CD4-positive, CD25-positive, alpha-beta regulatory T cell (primary cell): ENCODE measurements at regions not wholly inside any gene's neighbourhood (a gene's known extent, or its start where the extent isn't known, plus 50 kb on each side); places are given as distances from the start of the nearest gene placed in this dataset.

ENCODE experiments used
- ATAC-seq, 2 donors: fragments of 150-1000 bp; cut with Tn5 transposase; one replicate each; pipeline ENCODE4 v1.10.0; 2021; ENCODE audit warnings: low read depth in 2 of 2, moderate number of reproducible peaks in 2 of 2, moderate library complexity in 1 of 2
- DNase-seq, 3 donors: peaks; one replicate each; pipeline versions ENCODE4 v3.0.0 to v3.0.0-alpha.2; 2012 to 2022; ENCODE audit warnings: mixed read lengths in 1 of 3
- H3K27ac ChIP-seq: one replicate; pipeline ENCODE4 v1.7.0; 2013; ENCODE audit warnings: mild to moderate bottlenecking, low read length; ENCODE audit not compliant: insufficient read depth, poor library complexity, severe bottlenecking
- H3K27me3 ChIP-seq: one replicate; pipeline ENCODE4 v1.7.0; 2013; ENCODE audit warnings: low read length; ENCODE audit not compliant: control insufficient read depth, insufficient read depth
- H3K36me3 ChIP-seq: one replicate; pipeline ENCODE4 v1.7.0; 2013; ENCODE audit warnings: mild to moderate bottlenecking, low read length, moderate library complexity; ENCODE audit not compliant: control insufficient read depth, insufficient read depth
- H3K4me1 ChIP-seq: 2 replicates; pipeline ENCODE4 v1.7.0; 2013; ENCODE audit warnings: mild to moderate bottlenecking, low read length; ENCODE audit not compliant: insufficient read depth, control insufficient read depth, poor library complexity, severe bottlenecking
- H3K4me3 ChIP-seq: one replicate; pipeline ENCODE4 v1.7.0; 2013; ENCODE audit warnings: low read depth, mild to moderate bottlenecking, low read length, moderate library complexity
- H3K9me3 ChIP-seq, 2 experiments: 1 replicate in 1 of 2; 2 replicates in 1 of 2; pipeline ENCODE4 v1.7.0; 2013; ENCODE audit warnings: low read length in 2 of 2, mild to moderate bottlenecking in 1 of 2, moderate library complexity in 1 of 2; ENCODE audit not compliant: control insufficient read depth in 2 of 2
- H3K27ac Mint-ChIP-seq, 3 donors: one replicate each; pipeline ENCODE4 v1.8.0; 2020 to 2022; ENCODE audit warnings: mild to moderate bottlenecking in 3 of 3, mixed read lengths in 3 of 3, moderate library complexity in 2 of 3
- H3K27me3 Mint-ChIP-seq: one replicate; pipeline ENCODE4 v1.8.0; 2022; ENCODE audit warnings: mild to moderate bottlenecking, mixed read lengths
- H3K36me3 Mint-ChIP-seq: one replicate; pipeline ENCODE4 v1.8.0; 2020; ENCODE audit warnings: mixed read lengths
- H3K4me1 Mint-ChIP-seq, 4 donors: one replicate each; pipeline ENCODE4 v1.8.0; 2020 to 2022; ENCODE audit warnings: mixed read lengths in 4 of 4, mild to moderate bottlenecking in 1 of 4
- H3K4me3 Mint-ChIP-seq, 4 donors: one replicate each; pipeline ENCODE4 v1.8.0; 2020 to 2022; ENCODE audit warnings: mild to moderate bottlenecking in 4 of 4, mixed read lengths in 4 of 4, moderate library complexity in 3 of 4
- H3K9me3 Mint-ChIP-seq, 7 donors: one replicate each; pipeline ENCODE4 v1.8.0; 2020 to 2022; ENCODE audit warnings: mixed read lengths in 7 of 7, mild to moderate bottlenecking in 3 of 7, moderate library complexity in 2 of 7

- Histone ChIP-seq H3K27ac (no peak overlapping the region), H3K4me3 (no peak overlapping the region), H3K27me3 (no peaks in the 10 kb centered on the region), H3K36me3 (no peaks in the 10 kb centered on the region), H3K4me1 (no peaks in the 10 kb centered on the region), H3K9me3 (no peaks in the 10 kb centered on the region)
- ATAC-seq (no peak), DNase-seq (no peak)
- no peaks in the 10 kb centered on the region for H3K27me3 Mint-ChIP-seq
- no peak overlapping the region for H3K4me3 Mint-ChIP-seq
- H3K27ac Mint-ChIP-seq: no peak overlapping the region
- peaks cover 0 to 10% (median 6%) of the 10 kb centered on the region in 7 donors for H3K9me3 Mint-ChIP-seq
- no peaks in the 10 kb centered on the region for H3K4me1 Mint-ChIP-seq
- H3K36me3 Mint-ChIP-seq: no peaks in the 10 kb centered on the region
Observed at GRCh38 chr7:126177782-126178181, 1075.0 kb downstream of the GRM8 start.

GRCh38 chr7:126166645-126167044 is 1086.1 kb downstream of the GRM8 start:
- Mint-ChIP-seq H3K36me3 (no peaks in the 10 kb centered on the region), H3K27ac (no peak overlapping the region), H3K4me3 (no peak overlapping the region), H3K9me3 (peaks cover 0 to 20% (median 7%) of the 10 kb centered on the region in 7 donors), H3K27me3 (no peaks in the 10 kb centered on the region), H3K4me1 (no peaks in the 10 kb centered on the region)
- ATAC-seq (no peak), DNase-seq (no peak)
- Histone ChIP-seq H3K27me3 (no peaks in the 10 kb centered on the region), H3K9me3 (no peaks in the 10 kb centered on the region), H3K36me3 (no peaks in the 10 kb centered on the region), H3K4me1 (no peaks in the 10 kb centered on the region), H3K4me3 (no peak overlapping the region), H3K27ac (no peak overlapping the region)

GRCh38 chr7:126163647-126164046 is 1089.1 kb downstream of the GRM8 start:
- no peak overlapping the region for H3K4me3 ChIP-seq
- H3K9me3 ChIP-seq: no peaks in the 10 kb centered on the region
- Mint-ChIP-seq H3K4me3 (no peak overlapping the region), H3K36me3 (no peaks in the 10 kb centered on the region), H3K4me1 (no peaks in the 10 kb centered on the region), H3K9me3 (peaks cover 0 to 20% (median 7%) of the 10 kb centered on the region in 7 donors), H3K27me3 (no peaks in the 10 kb centered on the region), H3K27ac (no peak overlapping the region)
- H3K36me3 ChIP-seq: no peaks in the 10 kb centered on the region
- no peaks in the 10 kb centered on the region for H3K4me1 ChIP-seq
- no peak overlapping the region for H3K27ac ChIP-seq
- no peak for DNase-seq
- no peak for ATAC-seq
- H3K27me3 ChIP-seq: no peaks in the 10 kb centered on the region

GRCh38 chr7:126157391-126157790 is 1095.3 kb downstream of the GRM8 start:
- Mint-ChIP-seq H3K27me3 (no peaks in the 10 kb centered on the region), H3K27ac (no peak overlapping the region), H3K4me1 (no peaks in the 10 kb centered on the region), H3K36me3 (no peaks in the 10 kb centered on the region), H3K9me3 (peaks cover 1 to 11% (median 4%) of the 10 kb centered on the region in 7 donors), H3K4me3 (no peak overlapping the region)
- H3K4me3 ChIP-seq: no peak overlapping the region
- no peaks in the 10 kb centered on the region for H3K36me3 ChIP-seq
- no peaks in the 10 kb centered on the region for H3K4me1 ChIP-seq
- no peak for DNase-seq
- no peaks in the 10 kb centered on the region for H3K9me3 ChIP-seq
- H3K27me3 ChIP-seq: no peaks in the 10 kb centered on the region
- no peak overlapping the region for H3K27ac ChIP-seq
- no peak for ATAC-seq

GRCh38 chr7:126150278-126150958 is 1102.3 kb downstream of the GRM8 start:
- no peaks in the 10 kb centered on the region for H3K36me3 ChIP-seq
- Mint-ChIP-seq H3K27ac (no peak overlapping the region), H3K4me3 (no peak overlapping the region), H3K4me1 (peaks cover 0 to 4% (median 0%) of the 10 kb centered on the region in 4 donors), H3K27me3 (no peaks in the 10 kb centered on the region), H3K9me3 (peaks cover 0 to 22% (median 5%) of the 10 kb centered on the region in 7 donors), H3K36me3 (no peaks in the 10 kb centered on the region)
- H3K4me1 ChIP-seq: no peaks in the 10 kb centered on the region
- no peak for ATAC-seq
- H3K27me3 ChIP-seq: no peaks in the 10 kb centered on the region
- no peak overlapping the region for H3K27ac ChIP-seq
- no peak overlapping the region for H3K4me3 ChIP-seq
- H3K9me3 ChIP-seq: peaks cover 0 to 6% of the 10 kb centered on the region in 2 experiments
- no peak for DNase-seq

DNA sequence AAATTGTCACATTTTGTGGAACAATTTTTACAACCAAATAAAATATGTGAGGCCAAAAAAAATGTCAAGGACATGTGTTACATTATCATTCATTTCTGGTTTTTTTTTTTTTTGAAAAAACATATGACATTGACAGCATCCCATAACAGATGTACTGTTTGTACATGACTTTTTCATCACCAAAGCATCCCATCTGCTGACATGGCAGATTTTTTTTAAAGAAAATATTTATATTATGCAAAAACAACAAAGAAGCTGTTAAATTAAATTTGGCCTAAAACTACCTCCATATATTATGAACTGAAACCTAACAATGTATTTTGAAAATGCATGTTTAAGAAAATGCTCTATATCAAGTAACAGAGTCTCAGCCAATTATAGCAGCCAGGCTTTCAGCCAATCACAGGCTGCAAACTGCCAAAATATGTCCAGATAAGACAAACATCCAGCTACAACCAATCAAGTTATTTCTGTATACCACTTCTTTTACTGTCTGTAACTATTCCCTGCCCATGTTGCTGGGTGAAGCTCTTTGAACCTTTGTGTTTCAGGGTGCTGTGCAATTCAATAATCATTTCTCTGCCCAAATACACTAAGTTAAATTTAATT is 1111.8 kb downstream of the GRM8 start:
- H3K27me3 ChIP-seq: no peaks in the 10 kb centered on the region
- no peak overlapping the region for H3K4me3 Mint-ChIP-seq
- no peaks in the 10 kb centered on the region for H3K36me3 Mint-ChIP-seq

DNA sequence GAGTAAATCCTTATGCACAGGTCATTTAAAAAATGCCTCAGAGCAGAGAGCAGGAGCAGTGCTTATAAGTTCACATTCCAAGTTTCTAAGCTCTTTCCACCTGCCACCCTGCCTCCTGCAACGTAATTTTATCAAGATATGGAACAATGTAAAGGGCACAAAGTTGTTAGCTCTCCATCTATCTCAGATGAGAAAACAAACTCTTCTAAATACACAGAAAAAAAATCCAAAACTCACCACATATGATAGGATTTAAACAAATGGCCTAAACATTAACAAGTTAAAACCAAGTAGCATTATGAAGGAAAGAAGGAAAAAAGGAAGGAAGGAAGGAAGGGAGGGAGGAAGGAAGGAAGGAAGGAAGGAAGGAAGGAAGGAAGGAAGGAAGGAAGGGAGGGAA is 1132.8 kb downstream of the GRM8 start:
- Histone ChIP-seq H3K4me1 (no peaks in the 10 kb centered on the region), H3K4me3 (no peak overlapping the region), H3K27me3 (no peaks in the 10 kb centered on the region), H3K9me3 (no peaks in the 10 kb centered on the region), H3K27ac (no peak overlapping the region), H3K36me3 (no peaks in the 10 kb centered on the region)
- no peaks in the 10 kb centered on the region for H3K4me1 Mint-ChIP-seq
- H3K4me3 Mint-ChIP-seq: no peak overlapping the region
- H3K9me3 Mint-ChIP-seq: peaks cover 0 to 23% (median 9%) of the 10 kb centered on the region in 7 donors
- H3K36me3 Mint-ChIP-seq: no peaks in the 10 kb centered on the region
- no peak for DNase-seq
- H3K27ac Mint-ChIP-seq: peak overlapping the region in 1 of 3 donors; percentile 72
- no peaks in the 10 kb centered on the region for H3K27me3 Mint-ChIP-seq
- ATAC-seq: no peak

More for the DNA sequence above, 1111.8 kb downstream of the GRM8 start:
- Mint-ChIP-seq H3K27me3 (no peaks in the 10 kb centered on the region), H3K27ac (no peak overlapping the region), H3K9me3 (peaks cover 0 to 9% (median 0%) of the 10 kb centered on the region in 7 donors), H3K4me1 (no peaks in the 10 kb centered on the region)
- ATAC-seq (no peak), DNase-seq (no peak)
- H3K9me3 ChIP-seq: no peaks in the 10 kb centered on the region
- H3K36me3 ChIP-seq: no peaks in the 10 kb centered on the region
- no peak overlapping the region for H3K27ac ChIP-seq
- no peak overlapping the region for H3K4me3 ChIP-seq
- H3K4me1 ChIP-seq: no peaks in the 10 kb centered on the region

- Mint-ChIP-seq H3K4me3 (no peak overlapping the region), H3K36me3 (no peaks in the 10 kb centered on the region), H3K4me1 (no peaks in the 10 kb centered on the region), H3K27me3 (no peaks in the 10 kb centered on the region), H3K27ac (no peak overlapping the region), H3K9me3 (peaks cover 0 to 21% (median 10%) of the 10 kb centered on the region in 7 donors)
- DNase-seq (no peak), ATAC-seq (no peak)
- Histone ChIP-seq H3K36me3 (no peaks in the 10 kb centered on the region), H3K27ac (no peak overlapping the region), H3K27me3 (no peaks in the 10 kb centered on the region), H3K9me3 (no peaks in the 10 kb centered on the region), H3K4me1 (no peaks in the 10 kb centered on the region), H3K4me3 (no peak overlapping the region)
Observed at GRCh38 chr7:126103582-126103981, 1149.2 kb downstream of the GRM8 start.
